CD14-positive monocyte (primary cell): ENCODE measurements at regions not wholly inside any gene's neighbourhood (a gene's known extent, or its start where the extent isn't known, plus 50 kb on each side); places are given as distances from the start of the nearest gene placed in this dataset.

ENCODE experiments used
- DNase-seq, 3 donors: peaks; one replicate each; pipeline ENCODE4 v3.0.0-alpha.2; 2011 to 2022
- H2AFZ ChIP-seq: 2 replicates; pipeline ENCODE4 v1.6.0; 2012; ENCODE audit warnings: mild to moderate bottlenecking, low read depth, low read length, inconsistent platforms; ENCODE audit not compliant: insufficient read depth, poor library complexity, severe bottlenecking
- H3K27ac ChIP-seq, 2 donors: 1 replicate in 1 of 2; 2 replicates in 1 of 2; pipeline ENCODE4 v1.5.1; 2012 to 2013; ENCODE audit warnings: low read length in 2 of 2, control low read depth in 1 of 2, inconsistent platforms in 1 of 2, low read depth in 1 of 2, mild to moderate bottlenecking in 1 of 2
- H3K27me3 ChIP-seq, 2 donors: one replicate each; pipeline versions ENCODE4 v1.6.0 to v1.6.1; 2011 to 2013; ENCODE audit warnings: low read length in 2 of 2; ENCODE audit not compliant: control insufficient read depth in 2 of 2, insufficient read depth in 2 of 2
- H3K36me3 ChIP-seq, 2 donors: replicated peaks in 1 of 2; 1 replicate in 1 of 2; 2 replicates in 1 of 2; pipeline versions ENCODE4 v1.5.1 to v1.6.1; 2012 to 2013; ENCODE audit warnings: low read length in 2 of 2, control low read depth in 1 of 2, inconsistent platforms in 1 of 2, mild to moderate bottlenecking in 1 of 2; ENCODE audit not compliant: insufficient read depth in 2 of 2, control insufficient read depth in 1 of 2
- H3K4me1 ChIP-seq, 2 donors: 1 replicate in 1 of 2; 2 replicates in 1 of 2; pipeline versions ENCODE4 v1.5.1 to v1.6.1; 2012 to 2013; ENCODE audit warnings: low read length in 2 of 2, control low read depth in 1 of 2, inconsistent platforms in 1 of 2, mild to moderate bottlenecking in 1 of 2, moderate library complexity in 1 of 2; ENCODE audit not compliant: insufficient read depth in 2 of 2, control insufficient read depth in 1 of 2
- H3K4me2 ChIP-seq: replicated peaks from 2 replicates; pipeline ENCODE3; 2012; ENCODE audit warnings: low read length, moderate library complexity, mild to moderate bottlenecking; ENCODE audit not compliant: poor library complexity, severe bottlenecking; ENCODE audit errors: extremely low read depth
- H3K4me3 ChIP-seq, 3 experiments: fragments of 200-600 bp in 1 of 3; sonication (generic) in 1 of 3; replicated peaks in 1 of 3; 1 replicate in 2 of 3; 2 replicates in 1 of 3; pipeline ENCODE4 v1.5.1; 2011 to 2013; ENCODE audit warnings: low read length in 3 of 3, mild to moderate bottlenecking in 3 of 3, control low read depth in 2 of 3, low read depth in 2 of 3, inconsistent platforms in 1 of 3, moderate library complexity in 1 of 3
- H3K79me2 ChIP-seq: 2 replicates; pipeline ENCODE4 v1.6.0; 2012; ENCODE audit warnings: mild to moderate bottlenecking, control low read depth, inconsistent platforms, low read length, moderate library complexity; ENCODE audit not compliant: insufficient read depth
- H3K9ac ChIP-seq: 2 replicates; pipeline ENCODE4 v1.6.0; 2017; ENCODE audit warnings: low read length, mild to moderate bottlenecking; ENCODE audit not compliant: insufficient read depth, poor library complexity, severe bottlenecking
- H3K9me3 ChIP-seq, 2 donors: replicated peaks in 1 of 2; 1 replicate in 1 of 2; 2 replicates in 1 of 2; pipeline versions ENCODE4 v1.5.1 to v1.6.1; 2012 to 2013; ENCODE audit warnings: low read length in 2 of 2, control low read depth in 1 of 2; ENCODE audit not compliant: control insufficient read depth in 1 of 2, insufficient read depth in 1 of 2
- H4K20me1 ChIP-seq: 2 replicates; pipeline ENCODE4 v1.6.0; 2012; ENCODE audit warnings: mild to moderate bottlenecking, low read length, control low read depth, moderate library complexity; ENCODE audit not compliant: insufficient read depth
- H3K27ac Mint-ChIP-seq, 7 donors: one replicate each; pipeline ENCODE4 v1.8.0; 2020; ENCODE audit warnings: mild to moderate bottlenecking in 7 of 7, mixed read lengths in 7 of 7, moderate library complexity in 6 of 7, inconsistent platforms in 2 of 7
- H3K27me3 Mint-ChIP-seq, 3 donors: one replicate each; pipeline ENCODE4 v1.8.0; 2021 to 2022; ENCODE audit warnings: low read depth in 3 of 3, mild to moderate bottlenecking in 3 of 3, mixed read lengths in 3 of 3, moderate library complexity in 3 of 3, inconsistent platforms in 1 of 3
- H3K36me3 Mint-ChIP-seq, 2 donors: one replicate each; pipeline ENCODE4 v1.8.0; 2020; ENCODE audit warnings: mixed read lengths in 2 of 2, inconsistent platforms in 1 of 2, mild to moderate bottlenecking in 1 of 2
- H3K4me1 Mint-ChIP-seq: one replicate; pipeline ENCODE4 v1.8.0; 2020; ENCODE audit warnings: mild to moderate bottlenecking, mixed read lengths
- H3K4me3 Mint-ChIP-seq, 2 donors: one replicate each; pipeline ENCODE4 v1.8.0; 2020; ENCODE audit warnings: mild to moderate bottlenecking in 2 of 2, mixed read lengths in 2 of 2, moderate library complexity in 1 of 2
- H3K9me3 Mint-ChIP-seq, 7 donors: one replicate each; pipeline ENCODE4 v1.8.0; 2020 to 2022; ENCODE audit warnings: mixed read lengths in 7 of 7, mild to moderate bottlenecking in 6 of 7, moderate library complexity in 6 of 7, inconsistent platforms in 2 of 7
- CTCF ChIP-seq: fragments of 200-600 bp; IDR thresholded peaks from one replicate; pipeline ENCODE4 v1.8.0; 2022; ENCODE audit warnings: antibody characterized with exemption, mild to moderate bottlenecking
- WGBS: methylation state at CpG from one replicate; pipeline ENCODE4 v1.1.5; 2013; ENCODE audit warnings: missing lambda C conversion rate; ENCODE audit not compliant: insufficient coverage; 5-methylcytosine and 5-hydroxymethylcytosine counted together
- intact Hi-C, 2 donors: fragments of 100-400 bp; cut with micrococcal nuclease; formaldehyde crosslinking; loops; one replicate each; pipeline versions ENCODE4 v1.15.0 to v1.15.1; 2023

- no peaks in the 10 kb centered on the region for H3K27me3 ChIP-seq
- no peaks in the 10 kb centered on the region for H3K27me3 Mint-ChIP-seq
- no peaks in the 10 kb centered on the region for H3K36me3 Mint-ChIP-seq
- no peaks in the 10 kb centered on the region for H3K4me1 Mint-ChIP-seq
- H3K4me1 ChIP-seq = no peaks in the 10 kb centered on the region
- no peak overlapping the region for H3K4me3 Mint-ChIP-seq
- no peak overlapping the region for H3K4me2 ChIP-seq
- H3K27ac ChIP-seq = no peak overlapping the region
- peaks cover 2 to 7% (median 6%) of the 10 kb centered on the region in 7 donors for H3K9me3 Mint-ChIP-seq
- no peaks in the 10 kb centered on the region for H3K36me3 ChIP-seq
- peaks cover 0 to 6% of the 10 kb centered on the region in 2 donors for H3K9me3 ChIP-seq
- no CpG with 5 or more reads among the region's 1 CpG for WGBS
- no peaks in the 10 kb centered on the region for H4K20me1 ChIP-seq
- intact Hi-C loops = no loop called here
- no peak for DNase-seq
- no peak overlapping the region for H3K9ac ChIP-seq
- H3K79me2 ChIP-seq = no peaks in the 10 kb centered on the region
- no peak overlapping the region for H3K27ac Mint-ChIP-seq
- no peak for TF ChIP-seq CTCF
- no peak overlapping the region for H3K4me3 ChIP-seq
- no peak overlapping the region for H2AFZ ChIP-seq
Measured at GRCh38 chrX:27522500-27522899, 59.4 kb upstream of the PPP4R3C start.

GRCh38 chrX:27519226-27519625 is 56.1 kb upstream of the PPP4R3C start:
- peaks cover 0 to 9% (median 2%) of the 10 kb centered on the region in 7 donors for H3K9me3 Mint-ChIP-seq
- H3K4me3 Mint-ChIP-seq = no peak overlapping the region
- Histone ChIP-seq H3K9ac (no peak overlapping the region), H3K27ac (no peak overlapping the region), H3K9me3 (no peaks in the 10 kb centered on the region), H3K36me3 (no peaks in the 10 kb centered on the region), H4K20me1 (no peaks in the 10 kb centered on the region), H3K27me3 (no peaks in the 10 kb centered on the region), H3K4me3 (no peak overlapping the region), H2AFZ (no peak overlapping the region), H3K4me2 (no peak overlapping the region), H3K4me1 (no peaks in the 10 kb centered on the region), H3K79me2 (no peaks in the 10 kb centered on the region)
- WGBS = no CpG with 5 or more reads among the region's 9 CpGs
- H3K36me3 Mint-ChIP-seq = no peaks in the 10 kb centered on the region
- DNase-seq = no peak
- H3K27ac Mint-ChIP-seq = peak overlapping the region in 1 of 7 donors; percentile 32
- no peaks in the 10 kb centered on the region for H3K4me1 Mint-ChIP-seq
- TF ChIP-seq CTCF = no peak
- H3K27me3 Mint-ChIP-seq = no peaks in the 10 kb centered on the region
- intact Hi-C loops = no loop called here
